Transverse colon (tissue), 4 donors: ENCODE measurements at regions not wholly inside any gene's neighbourhood (a gene's known extent, or its start where the extent isn't known, plus 50 kb on each side); places are given as distances from the start of the nearest gene placed in this dataset.

Experiments
- DNase-seq: peaks from one replicate; pipeline ENCODE4 v3.0.0-alpha.2; 2019
- H3K27ac ChIP-seq, 4 donors: fragments of 200-600 bp; sonication (generic); 2 replicates each; pipeline ENCODE4 v1.5.1; 2016 to 2018; ENCODE audit warnings: inconsistent platforms in 4 of 4
- H3K27me3 ChIP-seq: fragments of 200-600 bp; sonication (generic); 2 replicates; pipeline ENCODE4 v1.5.1; 2017; ENCODE audit warnings: inconsistent platforms
- H3K36me3 ChIP-seq, 4 donors: fragments of 200-600 bp; sonication (generic); 2 replicates each; pipeline ENCODE4 v1.5.1; 2017 to 2019; ENCODE audit warnings: inconsistent platforms in 4 of 4
- H3K4me1 ChIP-seq, 4 donors: fragments of 200-600 bp; sonication (generic); 2 replicates each; pipeline ENCODE4 v1.5.1; 2017 to 2020; ENCODE audit warnings: inconsistent platforms in 4 of 4
- H3K4me3 ChIP-seq, 4 donors: fragments of 200-600 bp; sonication (generic); 1 replicate in 1 of 4; 2 replicates in 3 of 4; pipeline versions ENCODE4 v1.5.1 to v1.6.1; 2017 to 2019; ENCODE audit warnings: inconsistent platforms in 4 of 4
- H3K9me3 ChIP-seq, 2 donors: fragments of 200-600 bp; sonication (generic); 2 replicates each; pipeline ENCODE4 v1.5.1; 2017 to 2019; ENCODE audit warnings: inconsistent platforms in 2 of 2
- EP300 ChIP-seq: sonication (generic); formaldehyde crosslinking; IDR thresholded peaks from one replicate; pipeline ENCODE4 v1.6.1; 2017; ENCODE audit warnings: antibody characterized with exemption, low read depth
- POLR2A ChIP-seq: fragments of 450-650 bp; IDR thresholded peaks from one replicate; pipeline ENCODE4 v1.6.1; 2016; ENCODE audit warnings: antibody characterized with exemption, mild to moderate bottlenecking, moderate library complexity
- POLR2AphosphoS5 ChIP-seq, 3 donors: sonication (generic); formaldehyde crosslinking; IDR thresholded peaks; one replicate each; pipeline ENCODE4 v1.6.1; 2016; ENCODE audit warnings: antibody characterized with exemption in 3 of 3
- WGBS, 2 donors: methylation state at CpG; one replicate each; pipeline ENCODE4 v1.1.5; 2018; ENCODE audit warnings: low coverage in 1 of 2; 5-methylcytosine and 5-hydroxymethylcytosine counted together
- in situ Hi-C, 4 donors: fragments of 200-750 bp; cut with MboI; loops; one replicate each; pipeline versions ENCODE4 v1.15.0 to v1.15.1; 2017; ENCODE audit warnings: low sequenced_read_pairs in 3 of 4, low pct_ligation_motif_present in 1 of 4, low pct_unique_long_range_greater_than_20kb in 1 of 4
- intact Hi-C: fragments of 100-400 bp; cut with DNase I; formaldehyde crosslinking; loops from one replicate; pipeline ENCODE4 v1.15.1; 2023; ENCODE audit warnings: low total_unique reads
- TF ChIP-seq, protein P1 (sequence below), 5 experiments: fragments of 200-600 bp in 3 of 5; fragments of 450-650 bp in 2 of 5; sonication (generic) in 3 of 5; IDR thresholded peaks; 1 replicate in 2 of 5; 2 replicates in 3 of 5; pipeline ENCODE4 v1.5.1; 2016 to 2017; ENCODE audit warnings: antibody characterized with exemption in 5 of 5, inconsistent platforms in 3 of 5, mild to moderate bottlenecking in 2 of 5, moderate library complexity in 1 of 5

DNA sequence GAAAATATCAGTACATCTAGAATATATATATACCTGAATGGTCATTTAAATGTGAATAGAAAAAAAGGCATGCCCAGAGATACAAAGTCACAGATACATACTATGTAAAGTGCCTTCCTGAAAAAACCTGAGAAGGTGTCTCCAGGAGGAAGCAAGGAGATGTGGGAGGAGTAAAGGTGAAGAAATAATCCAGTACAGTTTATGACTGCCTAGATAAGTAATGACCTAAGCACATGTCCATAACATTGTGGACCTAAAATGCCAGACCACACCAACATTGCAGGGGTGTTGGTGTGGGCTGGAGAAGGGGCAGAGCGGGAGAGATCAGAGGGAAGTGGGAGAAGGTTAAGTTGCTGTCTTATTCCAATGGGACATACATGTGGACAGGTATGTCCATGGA lies 226.9 kb downstream of the ZNF621 start:
- WGBS, 2 donors, result 86 to 100% methylated on average over 1 of the region's 1 CpG
- Histone ChIP-seq H3K27ac (no peak overlapping the region), H3K9me3 (no peaks in the 10 kb centered on the region), H3K36me3 (no peaks in the 10 kb centered on the region), H3K4me3 (no peak overlapping the region), H3K4me1 (no peaks in the 10 kb centered on the region), H3K27me3 (no peaks in the 10 kb centered on the region)
- intact Hi-C loops, result no loop called here
- no peak for DNase-seq
- TF ChIP-seq POLR2A (no peak), POLR2AphosphoS5 (IDR thresholded peaks at IDR 0.05) (no peak), EP300 (no peak)
- TF ChIP-seq, protein P1, sequence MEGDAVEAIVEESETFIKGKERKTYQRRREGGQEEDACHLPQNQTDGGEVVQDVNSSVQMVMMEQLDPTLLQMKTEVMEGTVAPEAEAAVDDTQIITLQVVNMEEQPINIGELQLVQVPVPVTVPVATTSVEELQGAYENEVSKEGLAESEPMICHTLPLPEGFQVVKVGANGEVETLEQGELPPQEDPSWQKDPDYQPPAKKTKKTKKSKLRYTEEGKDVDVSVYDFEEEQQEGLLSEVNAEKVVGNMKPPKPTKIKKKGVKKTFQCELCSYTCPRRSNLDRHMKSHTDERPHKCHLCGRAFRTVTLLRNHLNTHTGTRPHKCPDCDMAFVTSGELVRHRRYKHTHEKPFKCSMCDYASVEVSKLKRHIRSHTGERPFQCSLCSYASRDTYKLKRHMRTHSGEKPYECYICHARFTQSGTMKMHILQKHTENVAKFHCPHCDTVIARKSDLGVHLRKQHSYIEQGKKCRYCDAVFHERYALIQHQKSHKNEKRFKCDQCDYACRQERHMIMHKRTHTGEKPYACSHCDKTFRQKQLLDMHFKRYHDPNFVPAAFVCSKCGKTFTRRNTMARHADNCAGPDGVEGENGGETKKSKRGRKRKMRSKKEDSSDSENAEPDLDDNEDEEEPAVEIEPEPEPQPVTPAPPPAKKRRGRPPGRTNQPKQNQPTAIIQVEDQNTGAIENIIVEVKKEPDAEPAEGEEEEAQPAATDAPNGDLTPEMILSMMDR (IDR thresholded peaks at IDR 0.05), result no peak
- in situ Hi-C loops, result no loop called here

DNA sequence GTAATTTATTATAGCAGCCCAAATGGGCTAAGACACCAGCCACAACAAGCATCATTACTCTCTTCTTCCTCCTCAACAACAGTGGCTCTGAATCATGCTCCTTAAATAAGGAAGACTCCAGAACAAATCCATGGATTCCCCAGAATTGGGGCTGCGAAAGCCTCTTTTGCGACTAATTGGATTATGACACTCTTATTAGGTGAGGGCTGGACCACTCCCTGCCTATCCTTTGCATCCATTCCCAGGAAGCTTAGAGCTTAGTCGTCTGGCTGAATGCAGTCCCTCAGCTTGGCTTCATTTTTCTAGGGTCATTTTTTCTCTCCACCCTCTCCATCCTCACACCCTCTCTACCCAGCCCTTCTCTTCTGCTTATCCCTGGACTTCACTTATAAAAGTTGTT lies 227.7 kb downstream of the ZNF621 start:
- TF ChIP-seq POLR2AphosphoS5 (IDR thresholded peaks at IDR 0.05), result no peak
- TF ChIP-seq, protein P1 (IDR thresholded peaks at IDR 0.05), result no peak
- TF ChIP-seq EP300, result no peak
- no peak for TF ChIP-seq POLR2A
- H3K9me3 ChIP-seq, result no peaks in the 10 kb centered on the region

DNA sequence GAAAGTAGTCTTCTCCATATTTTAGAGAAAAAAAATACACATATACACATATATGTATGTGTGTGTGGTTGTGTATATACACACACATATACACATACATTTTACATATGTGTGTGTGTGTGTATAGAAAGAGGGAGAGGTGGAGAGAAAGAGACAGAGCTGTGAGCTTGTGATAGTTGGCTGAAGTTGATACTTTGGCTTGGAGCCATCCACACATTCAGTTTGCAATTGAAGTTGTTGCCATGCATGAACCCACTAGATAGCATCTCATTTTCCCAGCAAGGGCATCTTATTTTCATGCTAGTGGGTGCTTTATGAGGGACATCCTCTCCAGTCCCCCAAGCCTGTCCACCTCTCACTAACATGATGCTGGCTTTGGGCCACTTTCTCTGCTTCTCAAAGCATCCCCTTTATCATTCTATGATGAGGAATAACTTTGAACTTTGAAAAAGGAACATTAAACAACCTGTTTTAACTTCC lies 228.6 kb downstream of the ZNF621 start:
- no peak overlapping the region for H3K4me3 ChIP-seq
- no peaks in the 10 kb centered on the region for H3K27me3 ChIP-seq
- no peaks in the 10 kb centered on the region for H3K36me3 ChIP-seq
- no peaks in the 10 kb centered on the region for H3K9me3 ChIP-seq
- TF ChIP-seq, protein P1 (IDR thresholded peaks at IDR 0.05), result no peak
- TF ChIP-seq POLR2A (no peak), POLR2AphosphoS5 (IDR thresholded peaks at IDR 0.05) (no peak), EP300 (no peak)
- no peak for DNase-seq
- H3K27ac ChIP-seq, result no peak overlapping the region
- intact Hi-C loops, result no loop called here
- in situ Hi-C loops, result no loop called here
- H3K4me1 ChIP-seq, result no peaks in the 10 kb centered on the region

More for the DNA sequence above, 227.7 kb downstream of the ZNF621 start:
- intact Hi-C loops (no loop called here), in situ Hi-C loops (no loop called here)
- no peak for DNase-seq
- Histone ChIP-seq H3K4me3 (no peak overlapping the region), H3K36me3 (no peaks in the 10 kb centered on the region), H3K4me1 (no peaks in the 10 kb centered on the region), H3K27me3 (no peaks in the 10 kb centered on the region), H3K27ac (no peak overlapping the region)
- 81 to 90% methylated on average over 3 of the region's 3 CpGs for WGBS, 2 donors

DNA sequence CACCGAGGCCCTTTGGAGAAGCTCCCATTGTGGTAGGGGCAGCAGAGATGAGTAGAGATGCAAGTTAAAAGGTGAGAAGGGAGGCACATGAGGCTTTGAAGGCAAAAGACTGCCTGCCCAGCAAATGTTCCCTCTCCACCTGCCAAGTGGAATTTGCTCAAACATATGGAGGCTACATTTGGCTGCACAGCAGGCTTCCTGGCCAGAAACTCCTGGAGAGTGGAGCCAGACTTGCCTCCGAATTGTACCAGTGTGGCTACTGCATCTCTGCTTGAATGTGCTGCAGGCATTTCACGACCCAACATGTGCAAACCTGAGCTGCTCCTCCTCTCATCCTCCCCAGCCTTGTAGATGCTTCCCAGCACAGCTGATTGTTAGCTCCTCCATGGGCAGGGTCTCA lies 229.2 kb downstream of the ZNF621 start:
- Histone ChIP-seq H3K9me3 (no peaks in the 10 kb centered on the region), H3K27ac (no peak overlapping the region), H3K4me1 (no peaks in the 10 kb centered on the region), H3K36me3 (no peaks in the 10 kb centered on the region), H3K4me3 (no peak overlapping the region), H3K27me3 (no peaks in the 10 kb centered on the region)
- DNase-seq, result no peak
- in situ Hi-C loops, result no loop called here
- no peak for TF ChIP-seq POLR2AphosphoS5 (IDR thresholded peaks at IDR 0.05)
- no peak for TF ChIP-seq EP300
- TF ChIP-seq POLR2A, result no peak
- TF ChIP-seq, protein P1 (IDR thresholded peaks at IDR 0.05), result no peak
- WGBS, 2 donors, result 75% methylated on average over 3 of the region's 3 CpGs; no CpG with 5 or more reads in 1 of the 2 donors
- intact Hi-C loops, result no loop called here
